Peyer's patch (tissue), 4 donors: ENCODE measurements at regions not wholly inside any gene's neighbourhood (a gene's known extent, or its start where the extent isn't known, plus 50 kb on each side); places are given as distances from the start of the nearest gene placed in this dataset.

Source experiments
- POLR2A ChIP-seq, 2 donors: fragments of 450-650 bp; IDR thresholded peaks; one replicate each; pipeline ENCODE4 v1.5.1; 2017; ENCODE audit warnings: antibody characterized with exemption in 2 of 2, mild to moderate bottlenecking in 2 of 2, moderate library complexity in 2 of 2
- TF ChIP-seq, protein P1 (sequence below), 6 experiments: fragments of 450-650 bp in 4 of 6; fragments of 200-600 bp in 2 of 6; sonication (generic) in 1 of 6; IDR thresholded peaks; one replicate each; pipeline ENCODE4 v1.5.1; 2017 to 2019; ENCODE audit warnings: antibody characterized with exemption in 6 of 6, mild to moderate bottlenecking in 3 of 6, moderate library complexity in 1 of 6

GRCh38 chr9:115758441-115758840, 395.1 kb upstream of the PAPPA start:
- TF ChIP-seq, protein P1, sequence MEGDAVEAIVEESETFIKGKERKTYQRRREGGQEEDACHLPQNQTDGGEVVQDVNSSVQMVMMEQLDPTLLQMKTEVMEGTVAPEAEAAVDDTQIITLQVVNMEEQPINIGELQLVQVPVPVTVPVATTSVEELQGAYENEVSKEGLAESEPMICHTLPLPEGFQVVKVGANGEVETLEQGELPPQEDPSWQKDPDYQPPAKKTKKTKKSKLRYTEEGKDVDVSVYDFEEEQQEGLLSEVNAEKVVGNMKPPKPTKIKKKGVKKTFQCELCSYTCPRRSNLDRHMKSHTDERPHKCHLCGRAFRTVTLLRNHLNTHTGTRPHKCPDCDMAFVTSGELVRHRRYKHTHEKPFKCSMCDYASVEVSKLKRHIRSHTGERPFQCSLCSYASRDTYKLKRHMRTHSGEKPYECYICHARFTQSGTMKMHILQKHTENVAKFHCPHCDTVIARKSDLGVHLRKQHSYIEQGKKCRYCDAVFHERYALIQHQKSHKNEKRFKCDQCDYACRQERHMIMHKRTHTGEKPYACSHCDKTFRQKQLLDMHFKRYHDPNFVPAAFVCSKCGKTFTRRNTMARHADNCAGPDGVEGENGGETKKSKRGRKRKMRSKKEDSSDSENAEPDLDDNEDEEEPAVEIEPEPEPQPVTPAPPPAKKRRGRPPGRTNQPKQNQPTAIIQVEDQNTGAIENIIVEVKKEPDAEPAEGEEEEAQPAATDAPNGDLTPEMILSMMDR (IDR thresholded peaks at IDR 0.05) = no peak
- TF ChIP-seq POLR2A (IDR thresholded peaks at IDR 0.05) = no peak
